Uterus (tissue), 3 donors: ENCODE measurements at regions not wholly inside any gene's neighbourhood (a gene's known extent, or its start where the extent isn't known, plus 50 kb on each side); places are given as distances from the start of the nearest gene placed in this dataset.
"Not testable (repeated sequence)": the region's sequence is repeated elsewhere in the genome, so short reads cannot be mapped to it uniquely, and the experiment has no call there.

Experiments
- DNase-seq, 2 donors: peaks; one replicate each; pipeline ENCODE4 v3.0.0-alpha.2; 2019 to 2020
- H3K27ac ChIP-seq, 2 donors: fragments of 200-600 bp; sonication (generic); 1 replicate in 1 of 2; 2 replicates in 1 of 2; pipeline ENCODE4 v1.5.1; 2016 to 2018
- H3K27me3 ChIP-seq, 2 donors: fragments of 200-600 bp; sonication (generic); one replicate each; pipeline ENCODE4 v1.5.1; 2018 to 2019; ENCODE audit warnings: control low read depth in 1 of 2
- H3K36me3 ChIP-seq, 2 donors: fragments of 200-600 bp; sonication (generic); one replicate each; pipeline ENCODE4 v1.5.1; 2019; ENCODE audit warnings: control low read depth in 1 of 2
- H3K4me1 ChIP-seq, 2 donors: fragments of 200-600 bp; sonication (generic); one replicate each; pipeline ENCODE4 v1.5.1; 2018 to 2019; ENCODE audit warnings: control low read depth in 1 of 2
- H3K4me3 ChIP-seq, 2 donors: fragments of 200-600 bp; sonication (generic); 1 replicate in 1 of 2; 2 replicates in 1 of 2; pipeline ENCODE4 v1.5.1; 2018 to 2019; ENCODE audit warnings: mild to moderate bottlenecking in 1 of 2
- H3K9me3 ChIP-seq, 2 donors: fragments of 200-600 bp; sonication (generic); one replicate each; pipeline ENCODE4 v1.5.1; 2019; ENCODE audit warnings: control low read depth in 1 of 2
- CTCF ChIP-seq, 4 experiments: fragments of 200-600 bp in 2 of 4; fragments of 450-650 bp in 2 of 4; sonication (generic) in 2 of 4; IDR thresholded peaks; one replicate each; pipeline ENCODE4 v1.5.1; 2016 to 2019; ENCODE audit warnings: antibody characterized with exemption in 4 of 4, mild to moderate bottlenecking in 2 of 4, moderate library complexity in 1 of 4
- POLR2A ChIP-seq, 2 donors: fragments of 450-650 bp; IDR thresholded peaks; one replicate each; pipeline ENCODE4 v1.6.1; 2016; ENCODE audit warnings: antibody characterized with exemption in 2 of 2, mild to moderate bottlenecking in 1 of 2, moderate library complexity in 1 of 2
- intact Hi-C: fragments of 100-400 bp; cut with DNase I; formaldehyde crosslinking; loops from one replicate; pipeline ENCODE4 v1.15.1; 2023; ENCODE audit warnings: low total_unique reads
- donor health status: DM: yes; HTN: yes; CAD: no.

GRCh38 chr9:81801190-81801589 is 111.8 kb upstream of the TLE1 start:
- peak overlapping the region in 1 of 2 donors; percentile 21 for H3K27ac ChIP-seq
- intact Hi-C loops, result no loop called here
- no peak for TF ChIP-seq POLR2A (IDR thresholded peaks at IDR 0.05)
- no peak for TF ChIP-seq CTCF (IDR thresholded peaks at IDR 0.05)

DNA sequence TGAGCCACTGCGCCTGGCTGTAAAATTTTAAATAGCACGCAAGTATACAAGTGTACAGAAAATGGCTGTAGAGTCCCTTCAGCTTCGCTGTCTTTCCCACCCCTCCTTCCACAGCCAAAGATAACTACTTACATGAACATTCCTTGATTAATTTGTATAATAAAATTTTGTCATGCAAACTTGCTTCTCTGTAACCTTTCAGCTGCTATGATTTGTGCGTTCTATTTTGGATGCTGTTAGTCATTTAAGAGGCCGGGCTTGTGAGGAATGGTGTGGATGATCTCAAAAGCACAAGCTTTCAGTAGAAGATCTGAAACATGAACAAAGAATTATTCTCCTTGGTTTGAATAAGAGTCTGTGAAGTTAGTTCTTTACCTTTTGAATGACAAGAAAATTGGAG is 115.0 kb upstream of the TLE1 start:
- TF ChIP-seq POLR2A (IDR thresholded peaks at IDR 0.05) (no peak), CTCF (IDR thresholded peaks at IDR 0.05) (no peak)
- Histone ChIP-seq H3K27me3 (no peaks in the 10 kb centered on the region), H3K4me1 (no peaks in the 10 kb centered on the region), H3K4me3 (no peak overlapping the region), H3K9me3 (no peaks in the 10 kb centered on the region), H3K27ac (peak overlapping the region; percentile 58 to 79), H3K36me3 (no peaks in the 10 kb centered on the region)
- intact Hi-C loops, result no loop called here
- peak in 1 of 2 donors; percentile 50 for DNase-seq

More at GRCh38 chr9:81801190-81801589, 111.8 kb upstream of the TLE1 start:
- Histone ChIP-seq H3K9me3 (no peaks in the 10 kb centered on the region), H3K27me3 (no peaks in the 10 kb centered on the region), H3K4me1 (no peaks in the 10 kb centered on the region), H3K4me3 (no peak overlapping the region), H3K36me3 (no peaks in the 10 kb centered on the region)
- peak in 1 of 2 donors; percentile 22 for DNase-seq

GRCh38 chr9:81811688-81812087 is 116.5 kb upstream of the SPATA31D4 start:
- H3K4me3 ChIP-seq, H3K4me1 ChIP-seq, H3K9me3 ChIP-seq, H3K36me3 ChIP-seq, H3K27ac ChIP-seq, H3K27me3 ChIP-seq, DNase-seq, intact Hi-C loops: not testable (repeated sequence)

GRCh38 chr9:81814401-81814793 is 113.8 kb upstream of the SPATA31D4 start:
- no peak overlapping the region for H3K4me3 ChIP-seq
- H3K27ac ChIP-seq, result no peak overlapping the region
- no peaks in the 10 kb centered on the region for H3K36me3 ChIP-seq
- H3K27me3 ChIP-seq, result no peaks in the 10 kb centered on the region
- intact Hi-C loops, result no loop called here
- no peaks in the 10 kb centered on the region for H3K4me1 ChIP-seq
- TF ChIP-seq POLR2A (IDR thresholded peaks at IDR 0.05), result no peak
- no peak for TF ChIP-seq CTCF (IDR thresholded peaks at IDR 0.05)
- no peak for DNase-seq
- no peaks in the 10 kb centered on the region for H3K9me3 ChIP-seq

GRCh38 chr9:81814794-81815464 is 113.3 kb upstream of the SPATA31D4 start:
- Histone ChIP-seq H3K27ac (no peak overlapping the region), H3K4me1 (no peaks in the 10 kb centered on the region), H3K4me3 (no peak overlapping the region), H3K36me3 (no peaks in the 10 kb centered on the region), H3K9me3 (no peaks in the 10 kb centered on the region), H3K27me3 (no peaks in the 10 kb centered on the region)
- intact Hi-C loops, result no loop called here
- TF ChIP-seq CTCF (IDR thresholded peaks at IDR 0.05) (no peak), POLR2A (IDR thresholded peaks at IDR 0.05) (no peak)
- no peak for DNase-seq

GRCh38 chr9:81815781-81816180 is 112.4 kb upstream of the SPATA31D4 start:
- Histone ChIP-seq H3K27me3 (no peaks in the 10 kb centered on the region), H3K36me3 (no peaks in the 10 kb centered on the region), H3K9me3 (no peaks in the 10 kb centered on the region), H3K27ac (no peak overlapping the region), H3K4me3 (no peak overlapping the region), H3K4me1 (no peaks in the 10 kb centered on the region)
- intact Hi-C loops, result no loop called here
- no peak for TF ChIP-seq POLR2A (IDR thresholded peaks at IDR 0.05)
- no peak for TF ChIP-seq CTCF (IDR thresholded peaks at IDR 0.05)
- DNase-seq, result no peak
